Renal pelvis (tissue), 1 donor: ENCODE measurements at regions not wholly inside any gene's neighbourhood (a gene's known extent, or its start where the extent isn't known, plus 50 kb on each side); places are given as distances from the start of the nearest gene placed in this dataset.

ENCODE experiments used
- DNase-seq: peaks from one replicate; pipeline ENCODE4 v3.0.0-alpha.2; 2013

GRCh38 chr7:156069891-156070290 is 257.6 kb upstream of the SHH start:
- DNase-seq = no peak

DNA sequence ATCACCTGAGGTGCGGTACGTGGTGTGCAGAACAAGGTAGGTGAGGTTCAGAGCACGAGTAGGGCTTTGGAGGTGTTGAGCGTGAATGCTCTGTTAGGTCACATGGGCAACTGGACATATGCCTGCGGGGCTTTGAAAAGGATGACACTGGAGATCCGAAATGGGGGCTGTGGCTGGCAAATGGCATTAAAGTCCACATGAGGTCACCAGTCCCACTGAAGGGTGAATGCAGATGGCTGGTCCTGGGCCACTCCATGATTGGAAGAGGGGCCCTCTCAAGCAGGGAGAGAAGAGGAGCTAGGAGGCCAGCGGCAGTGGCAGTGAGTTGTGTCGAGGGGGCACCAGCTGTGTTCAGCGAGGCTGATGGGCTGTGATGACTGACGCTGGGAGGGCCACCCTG is 254.9 kb upstream of the SHH start:
- no peak for DNase-seq

- no peak for DNase-seq
Observed at GRCh38 chr7:156065400-156065799, 253.1 kb upstream of the SHH start.

DNA sequence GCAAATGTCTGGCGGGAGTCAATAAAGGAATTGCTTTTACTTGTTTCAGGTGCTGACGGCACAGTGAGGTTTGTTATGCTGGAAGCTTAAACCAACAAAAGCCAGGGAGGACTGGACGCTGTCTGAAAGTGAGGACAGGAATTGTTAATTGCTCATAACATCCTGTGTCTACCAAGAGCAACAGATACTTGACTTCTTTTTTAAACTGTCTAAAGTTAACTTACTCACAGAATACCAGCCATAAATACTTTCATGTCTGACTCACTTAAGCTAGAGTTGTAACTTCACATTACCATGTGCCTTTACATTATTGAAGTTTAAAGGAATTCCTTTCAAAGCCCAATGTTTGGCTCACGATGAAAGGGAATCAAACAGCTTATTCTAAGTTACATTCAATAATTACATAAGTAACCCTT is 252.7 kb upstream of the SHH start:
- no peak for DNase-seq

DNA sequence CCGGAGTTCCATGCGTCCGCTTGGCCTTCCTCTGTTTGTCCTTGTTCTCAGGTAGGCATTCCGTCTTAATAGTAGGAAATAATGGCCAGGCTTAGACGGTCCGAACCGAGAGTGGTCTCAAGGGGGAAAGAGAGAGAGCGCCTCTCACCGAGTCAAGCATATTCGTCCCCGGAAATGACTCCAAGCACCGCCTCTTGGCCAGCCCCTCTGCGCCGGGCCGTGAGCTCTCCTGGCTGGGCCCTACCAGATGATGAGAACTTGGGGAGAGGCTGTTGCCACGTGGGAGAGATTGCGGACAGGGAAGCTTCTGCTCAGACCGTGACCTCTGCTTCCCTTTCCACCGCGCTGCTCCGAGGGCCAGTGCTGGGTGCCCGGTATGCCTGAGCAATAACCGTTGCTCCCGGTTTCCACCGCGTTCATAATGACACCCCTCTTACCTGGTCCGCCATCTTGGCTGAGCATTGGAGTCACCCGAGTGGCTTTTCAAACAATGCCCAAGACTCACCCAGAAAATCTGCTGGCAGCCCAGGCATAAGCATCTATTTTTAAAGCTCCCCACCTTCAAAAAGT is 251.1 kb upstream of the SHH start:
- DNase-seq = no peak

DNA sequence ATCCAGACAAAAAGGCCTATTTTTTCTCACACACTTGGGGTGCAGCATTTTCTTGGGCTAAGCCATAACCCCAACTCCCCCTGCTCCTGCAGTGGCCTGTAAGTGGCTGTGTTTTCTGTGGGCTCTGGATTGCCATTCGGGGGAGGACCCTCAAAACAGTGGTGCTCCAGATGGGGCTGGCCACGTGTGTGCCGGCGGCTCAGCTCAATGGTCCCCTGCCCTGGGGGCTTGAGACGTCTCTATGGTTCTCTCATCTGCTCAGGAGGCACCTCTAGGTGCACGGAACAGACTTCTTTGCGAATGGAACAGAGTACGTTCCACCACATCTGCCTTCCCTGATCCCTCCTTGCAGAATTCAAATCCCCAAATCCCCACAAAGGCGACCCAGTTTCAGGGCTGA is 250.0 kb upstream of the SHH start:
- DNase-seq = no peak

GRCh38 chr7:156061689-156062255 is 249.5 kb upstream of the SHH start:
- DNase-seq = no peak

DNA sequence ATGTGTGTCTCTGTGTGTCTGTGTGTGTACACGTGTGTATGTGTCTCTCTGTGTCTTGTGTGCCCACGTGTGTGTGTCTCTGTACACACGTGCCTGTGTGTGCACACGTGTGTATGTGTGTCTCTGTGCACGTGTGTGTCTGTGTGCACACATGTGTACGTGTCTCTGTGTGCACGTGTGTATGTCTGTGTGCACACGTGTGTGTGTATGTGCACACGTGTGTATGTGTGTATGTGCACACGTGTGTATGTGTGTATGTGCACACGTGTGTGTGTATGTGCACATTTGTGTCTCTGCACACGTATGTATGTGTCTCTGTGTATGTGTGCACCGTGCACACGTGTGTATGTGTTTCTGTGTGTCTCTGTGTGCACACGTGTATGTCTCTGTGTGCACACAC is 248.7 kb upstream of the SHH start:
- no peak for DNase-seq

DNA sequence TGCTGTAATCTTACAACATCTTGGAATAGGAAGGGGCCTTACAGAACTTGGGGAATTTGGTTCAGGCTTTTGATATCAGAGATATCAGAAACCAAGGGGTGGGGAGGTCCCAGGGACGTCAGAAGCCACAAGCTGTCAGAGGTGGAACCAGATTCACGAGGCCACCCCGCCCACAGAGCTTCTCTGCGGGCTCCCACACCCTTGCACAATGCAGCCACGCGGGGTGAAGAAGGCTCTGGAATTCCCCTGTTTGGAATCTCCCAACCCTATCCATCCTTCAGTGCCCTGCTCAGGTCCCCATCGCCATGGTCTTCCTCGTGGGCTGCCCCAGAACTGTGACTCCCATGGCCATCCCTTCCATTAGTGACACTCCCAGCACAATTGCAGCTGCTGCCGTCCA is 247.1 kb upstream of the SHH start:
- no peak for DNase-seq

GRCh38 chr7:156058248-156058647 is 246.0 kb upstream of the SHH start:
- DNase-seq = no peak

DNA sequence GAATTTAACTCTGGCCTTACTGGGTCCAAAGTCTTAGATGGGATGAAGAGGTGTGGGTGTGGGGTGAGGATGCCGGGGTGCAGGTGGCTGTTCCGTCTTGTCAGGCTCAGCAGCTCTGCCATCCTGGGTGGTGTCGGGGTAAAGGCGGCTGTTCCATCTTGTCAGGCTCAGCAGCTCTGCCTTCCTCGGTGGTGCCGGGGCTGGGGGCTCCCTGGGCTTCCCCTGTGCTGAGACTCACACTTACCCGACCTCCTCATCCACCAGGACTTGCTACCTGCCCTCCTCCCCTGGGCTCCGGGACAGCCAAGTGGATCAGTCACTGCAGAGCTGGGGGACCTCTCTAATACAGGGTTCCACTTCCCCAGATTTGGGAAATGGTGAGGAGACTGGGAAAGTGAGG is 244.3 kb upstream of the SHH start:
- no peak for DNase-seq

GRCh38 chr7:156055206-156055822 is 243.1 kb upstream of the SHH start:
- DNase-seq = no peak

DNA sequence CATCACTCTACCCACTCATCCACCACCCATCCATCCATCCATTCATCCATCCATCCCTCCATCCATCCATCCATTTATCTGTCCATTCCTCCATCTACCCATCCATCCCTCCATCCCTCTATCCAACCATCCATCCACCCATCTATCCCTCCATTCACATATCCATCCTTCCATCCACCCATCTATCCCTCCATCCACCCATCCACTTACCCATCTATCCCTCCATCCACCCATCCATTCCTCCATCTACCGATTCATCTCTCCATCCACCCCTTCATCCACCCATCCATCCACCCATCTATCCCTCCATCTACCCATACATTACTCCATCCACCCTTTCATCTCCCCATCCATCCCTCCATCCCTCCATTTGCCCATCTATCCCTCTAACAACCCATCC is 239.6 kb upstream of the SHH start:
- no peak for DNase-seq

GRCh38 chr7:156050636-156051569 is 238.6 kb upstream of the SHH start:
- DNase-seq = no peak

- DNase-seq = no peak
Observed at GRCh38 chr7:156049366-156049765, 237.1 kb upstream of the SHH start.

GRCh38 chr7:156046031-156046560 is 233.8 kb upstream of the SHH start:
- no peak for DNase-seq

DNA sequence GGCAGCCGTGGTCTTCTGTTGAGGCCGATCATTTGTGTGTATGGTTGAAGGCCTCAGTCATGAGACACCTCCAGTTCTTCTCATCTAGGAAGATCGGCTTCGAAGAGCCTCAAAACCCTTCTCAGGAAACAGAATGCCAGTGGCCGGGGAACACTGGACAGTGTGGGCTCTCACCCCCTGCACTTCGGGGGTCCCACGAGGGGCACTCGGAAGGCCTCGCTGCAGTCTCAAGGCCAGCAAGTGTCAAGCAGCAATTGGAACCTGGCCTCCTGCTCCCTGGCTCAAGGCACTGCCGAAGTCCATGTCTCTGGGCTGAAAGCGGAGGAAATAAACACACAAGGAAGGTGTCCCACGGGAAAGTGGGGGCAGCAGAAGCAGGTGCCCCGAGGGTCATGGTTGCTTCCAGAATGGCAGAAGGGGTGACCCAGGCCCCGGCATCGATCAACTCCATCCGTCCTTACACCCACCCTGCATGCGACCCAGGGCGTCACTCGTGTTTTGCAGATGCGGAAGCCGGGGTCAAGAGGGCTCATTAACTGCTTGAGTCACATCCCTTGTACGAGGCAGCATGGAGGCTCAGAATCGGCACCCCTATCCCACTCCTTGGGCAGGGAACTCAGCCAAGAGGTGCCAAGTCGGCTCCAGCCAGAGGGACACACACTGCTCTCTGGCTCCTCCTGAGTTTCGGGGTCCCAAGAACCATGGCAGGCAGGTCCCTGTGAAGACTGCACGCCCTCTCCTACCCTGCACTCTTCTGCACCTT is 231.3 kb upstream of the SHH start:
- no peak for DNase-seq

GRCh38 chr7:156041398-156041797 is 229.1 kb upstream of the SHH start:
- DNase-seq = no peak

DNA sequence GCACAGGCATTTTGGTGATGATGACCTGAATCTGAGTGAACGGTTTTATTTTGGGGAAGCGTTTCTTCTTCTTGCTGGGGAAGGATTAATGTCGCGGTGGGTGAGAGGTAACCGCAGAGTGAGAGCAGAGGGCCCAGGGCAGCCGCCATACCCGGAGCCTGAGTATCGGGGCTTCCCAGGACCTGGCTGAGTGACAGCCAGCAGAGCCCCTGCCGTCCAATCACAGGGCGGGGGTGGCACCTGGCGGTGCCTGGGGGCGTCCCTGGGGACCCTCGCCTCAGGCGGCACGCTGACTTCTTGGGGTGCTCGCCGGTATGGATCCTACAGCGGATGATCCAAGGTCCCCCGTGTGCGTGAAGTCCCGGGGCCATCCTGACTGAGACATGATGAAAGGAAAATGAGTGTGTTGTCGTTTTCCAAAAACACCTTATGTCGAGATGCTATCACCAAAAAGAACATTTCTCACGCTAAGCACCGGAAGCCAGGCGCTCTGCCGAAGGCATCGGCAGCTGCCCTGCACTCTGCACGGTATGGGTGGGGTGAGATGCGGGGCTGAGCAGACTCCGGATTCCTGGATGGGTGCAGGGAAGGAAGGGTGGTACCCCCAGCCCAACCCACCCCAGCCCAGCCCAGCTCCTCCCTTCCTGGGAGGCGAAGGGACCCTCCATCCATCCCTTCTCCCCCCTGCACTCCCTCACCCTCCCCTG is 227.9 kb upstream of the SHH start:
- DNase-seq = no peak

- no peak for DNase-seq
Observed at GRCh38 chr7:156039194-156039593, 226.9 kb upstream of the SHH start.

- DNase-seq = no peak
Observed at GRCh38 chr7:156038345-156038744, 226.1 kb upstream of the SHH start.
